ENCODE measurements at regions not wholly inside any gene's neighbourhood (a gene's known extent, or its start where the extent isn't known, plus 50 kb on each side); places are given as distances from the start of the nearest gene placed in this dataset.

DNA sequence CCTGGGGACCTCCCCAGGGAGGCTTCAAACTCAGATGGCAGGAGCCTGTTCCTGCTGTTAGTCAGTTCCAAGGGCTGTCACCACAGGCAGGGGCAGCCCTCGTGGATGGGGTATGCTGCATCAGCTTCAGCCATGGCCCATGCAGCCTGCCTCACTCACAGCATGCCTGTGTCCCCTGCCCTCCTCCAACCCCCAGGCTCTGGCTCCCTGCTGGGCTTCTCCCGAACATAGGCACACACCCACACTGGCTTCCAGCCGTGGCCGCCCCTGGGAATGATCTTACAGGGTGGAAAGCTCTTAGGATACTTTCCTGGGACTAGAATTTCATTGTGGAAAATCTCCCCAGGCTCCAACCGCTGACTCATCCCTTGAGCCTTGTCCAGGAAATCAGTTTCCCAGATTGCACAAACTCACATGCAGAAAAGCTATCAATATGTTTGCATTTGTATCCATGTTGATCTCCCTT lies 163.8 kb downstream of the SEC61B start:
- Histone ChIP-seq H3K9me3 (no peaks in the 10 kb centered on the region), H3K4me1 (ENCODE audit: control insufficient read depth in 1 of 2, insufficient read depth in 2 of 2, low read depth in 1 of 2, low read length in 1 of 2) (peaks cover 11 to 15% of the 10 kb centered on the region in 2 experiments; a peak in 3 of 4 replicates), H4K20me1 (ENCODE audit: insufficient read depth) (no peaks in the 10 kb centered on the region), H3K4me3 (ENCODE audit: low read depth in 2 of 2, low read length in 1 of 2) (no peak overlapping the region), H3K27ac (ENCODE audit: low read depth in 2 of 2, low read length in 1 of 2) (peak overlapping the region; percentile 41 to 79; a peak in 2 of 4 replicates), H3K4me2 (peak overlapping the region; percentile 44; the same call in 1 of the 2 replicates), H3K9ac (no peak overlapping the region), H3F3A (replicated peaks; ENCODE audit: insufficient read depth) (peaks cover 24% of the 10 kb centered on the region), H3K36me3 (replicated peaks in 1 of 2; ENCODE audit: control insufficient read depth in 1 of 2, insufficient read depth in 2 of 2, low read length in 1 of 2) (no peaks in the 10 kb centered on the region), H3K9me2 (no peaks in the 10 kb centered on the region), H2AFZ (ENCODE audit: low read depth) (peak overlapping the region; percentile 39; the same call in 1 of the 2 replicates), H3K79me2 (ENCODE audit: insufficient read depth) (no peaks in the 10 kb centered on the region), H3K27me3 (ENCODE audit: insufficient read depth) (no peaks in the 10 kb centered on the region)
- POLR2A ChIA-PET = interaction anchor here (1.3 kb wide), 1 partner anchor 10 kb away, joined by 3 read pairs; no protein-coding TSS in a partner anchor
- DNase-seq = no peak
- 28% methylated on average over 3 of the region's 5 CpGs for WGBS (ENCODE audit: low lambda C conversion rate)
- CTCF ChIA-PET = no interaction called here
- TF ChIP-seq ELF1 (IDR thresholded peaks at IDR 0.05) (no peak), RXRA (IDR thresholded peaks at IDR 0.05; ENCODE audit: borderline replicate concordance, low read depth) (no peak), POLR2AphosphoS5 (IDR thresholded peaks at IDR 0.05; ENCODE audit: low read depth, low read length) (no peak), NFIC (IDR thresholded peaks at IDR 0.05; ENCODE audit: borderline replicate concordance) (0 out of 2 replicates have a peak, but pooled peaks have one; percentile 34), SIN3A (IDR thresholded peaks at IDR 0.05; ENCODE audit: borderline replicate concordance, low read depth, low read length) (no peak), JUND (IDR thresholded peaks at IDR 0.05) (peak; percentile 36; the same call in 1 of the 2 replicates), FOSL2 (IDR thresholded peaks at IDR 0.05; ENCODE audit: borderline replicate concordance, low read depth) (peak; percentile 42; the same call in 1 of the 2 replicates)

- Histone ChIP-seq H3K4me1 (ENCODE audit: control insufficient read depth in 1 of 2, insufficient read depth in 2 of 2, low read depth in 1 of 2, low read length in 1 of 2) (peaks cover 11 to 15% of the 10 kb centered on the region in 2 experiments; a peak in 3 of 4 replicates), H3K27me3 (ENCODE audit: insufficient read depth) (no peaks in the 10 kb centered on the region), H3K36me3 (replicated peaks in 1 of 2; ENCODE audit: control insufficient read depth in 1 of 2, insufficient read depth in 2 of 2, low read length in 1 of 2) (no peaks in the 10 kb centered on the region), H3K79me2 (ENCODE audit: insufficient read depth) (no peaks in the 10 kb centered on the region), H3K27ac (ENCODE audit: low read depth in 2 of 2, low read length in 1 of 2) (peak overlapping the region; percentile 54 to 79; a peak in 3 of 4 replicates), H3K9me2 (no peaks in the 10 kb centered on the region), H2AFZ (ENCODE audit: low read depth) (no peak overlapping the region), H3K9ac (no peak overlapping the region), H3F3A (replicated peaks; ENCODE audit: insufficient read depth) (peaks cover 24% of the 10 kb centered on the region), H3K4me3 (ENCODE audit: low read depth in 2 of 2, low read length in 1 of 2) (no peak overlapping the region), H3K4me2 (no peak overlapping the region), H4K20me1 (ENCODE audit: insufficient read depth) (no peaks in the 10 kb centered on the region), H3K9me3 (no peaks in the 10 kb centered on the region)
- DNase-seq = no peak
- ChIA-PET POLR2A (no interaction called here), CTCF (no interaction called here)
- WGBS (ENCODE audit: low lambda C conversion rate) = 17% methylated on average over 2 of the region's 2 CpGs
- TF ChIP-seq MEF2A (IDR thresholded peaks at IDR 0.05; ENCODE audit: borderline replicate concordance, low read depth) (no peak), RXRA (IDR thresholded peaks at IDR 0.05; ENCODE audit: borderline replicate concordance, low read depth) (no peak), CHD2 (IDR thresholded peaks at IDR 0.05; ENCODE audit: low read length, partially characterized antibody) (no peak), TEAD4 (IDR thresholded peaks at IDR 0.05; ENCODE audit: borderline replicate concordance, insufficient read depth) (peak; percentile 63; the same call in 1 of the 2 replicates), RCOR1 (IDR thresholded peaks at IDR 0.05; ENCODE audit: low read length) (no peak), RFX5 (IDR thresholded peaks at IDR 0.05; ENCODE audit: low read length) (no peak), EP300 (IDR thresholded peaks at IDR 0.05; ENCODE audit: borderline replicate concordance in 1 of 2, low read depth in 1 of 2, low read length in 1 of 2) (peak in 1 of 2 experiments; percentile 56; a peak in 1 of 4 replicates), POLR2AphosphoS5 (IDR thresholded peaks at IDR 0.05; ENCODE audit: low read depth, low read length) (peak; percentile 22; the same call in 1 of the 2 replicates), GATA2 (CRISPR knock-in tag; IDR thresholded peaks at IDR 0.05) (no peak), SIN3A (IDR thresholded peaks at IDR 0.05; ENCODE audit: borderline replicate concordance, low read depth, low read length) (no peak), USF2 (IDR thresholded peaks at IDR 0.05; ENCODE audit: borderline replicate concordance, low read depth, low read length) (no peak), FOXJ3 (CRISPR knock-in tag; IDR thresholded peaks at IDR 0.05) (no peak), TCF12 (IDR thresholded peaks at IDR 0.05) (peak; percentile 91), RAD21 (IDR thresholded peaks at IDR 0.05; ENCODE audit: low read length) (no peak), JUND (IDR thresholded peaks at IDR 0.05) (peak; percentile 71)
- TF ChIP-seq, protein P1, sequence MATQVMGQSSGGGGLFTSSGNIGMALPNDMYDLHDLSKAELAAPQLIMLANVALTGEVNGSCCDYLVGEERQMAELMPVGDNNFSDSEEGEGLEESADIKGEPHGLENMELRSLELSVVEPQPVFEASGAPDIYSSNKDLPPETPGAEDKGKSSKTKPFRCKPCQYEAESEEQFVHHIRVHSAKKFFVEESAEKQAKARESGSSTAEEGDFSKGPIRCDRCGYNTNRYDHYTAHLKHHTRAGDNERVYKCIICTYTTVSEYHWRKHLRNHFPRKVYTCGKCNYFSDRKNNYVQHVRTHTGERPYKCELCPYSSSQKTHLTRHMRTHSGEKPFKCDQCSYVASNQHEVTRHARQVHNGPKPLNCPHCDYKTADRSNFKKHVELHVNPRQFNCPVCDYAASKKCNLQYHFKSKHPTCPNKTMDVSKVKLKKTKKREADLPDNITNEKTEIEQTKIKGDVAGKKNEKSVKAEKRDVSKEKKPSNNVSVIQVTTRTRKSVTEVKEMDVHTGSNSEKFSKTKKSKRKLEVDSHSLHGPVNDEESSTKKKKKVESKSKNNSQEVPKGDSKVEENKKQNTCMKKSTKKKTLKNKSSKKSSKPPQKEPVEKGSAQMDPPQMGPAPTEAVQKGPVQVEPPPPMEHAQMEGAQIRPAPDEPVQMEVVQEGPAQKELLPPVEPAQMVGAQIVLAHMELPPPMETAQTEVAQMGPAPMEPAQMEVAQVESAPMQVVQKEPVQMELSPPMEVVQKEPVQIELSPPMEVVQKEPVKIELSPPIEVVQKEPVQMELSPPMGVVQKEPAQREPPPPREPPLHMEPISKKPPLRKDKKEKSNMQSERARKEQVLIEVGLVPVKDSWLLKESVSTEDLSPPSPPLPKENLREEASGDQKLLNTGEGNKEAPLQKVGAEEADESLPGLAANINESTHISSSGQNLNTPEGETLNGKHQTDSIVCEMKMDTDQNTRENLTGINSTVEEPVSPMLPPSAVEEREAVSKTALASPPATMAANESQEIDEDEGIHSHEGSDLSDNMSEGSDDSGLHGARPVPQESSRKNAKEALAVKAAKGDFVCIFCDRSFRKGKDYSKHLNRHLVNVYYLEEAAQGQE (IDR thresholded peaks at IDR 0.05; ENCODE audit: low read depth, low read length) = no peak
- TF ChIP-seq, protein P2, sequence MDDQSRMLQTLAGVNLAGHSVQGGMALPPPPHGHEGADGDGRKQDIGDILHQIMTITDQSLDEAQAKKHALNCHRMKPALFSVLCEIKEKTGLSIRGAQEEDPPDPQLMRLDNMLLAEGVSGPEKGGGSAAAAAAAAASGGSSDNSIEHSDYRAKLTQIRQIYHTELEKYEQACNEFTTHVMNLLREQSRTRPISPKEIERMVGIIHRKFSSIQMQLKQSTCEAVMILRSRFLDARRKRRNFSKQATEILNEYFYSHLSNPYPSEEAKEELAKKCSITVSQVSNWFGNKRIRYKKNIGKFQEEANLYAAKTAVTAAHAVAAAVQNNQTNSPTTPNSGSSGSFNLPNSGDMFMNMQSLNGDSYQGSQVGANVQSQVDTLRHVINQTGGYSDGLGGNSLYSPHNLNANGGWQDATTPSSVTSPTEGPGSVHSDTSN (IDR thresholded peaks at IDR 0.05) = peak; percentile 75
- TF ChIP-seq, protein P3, sequence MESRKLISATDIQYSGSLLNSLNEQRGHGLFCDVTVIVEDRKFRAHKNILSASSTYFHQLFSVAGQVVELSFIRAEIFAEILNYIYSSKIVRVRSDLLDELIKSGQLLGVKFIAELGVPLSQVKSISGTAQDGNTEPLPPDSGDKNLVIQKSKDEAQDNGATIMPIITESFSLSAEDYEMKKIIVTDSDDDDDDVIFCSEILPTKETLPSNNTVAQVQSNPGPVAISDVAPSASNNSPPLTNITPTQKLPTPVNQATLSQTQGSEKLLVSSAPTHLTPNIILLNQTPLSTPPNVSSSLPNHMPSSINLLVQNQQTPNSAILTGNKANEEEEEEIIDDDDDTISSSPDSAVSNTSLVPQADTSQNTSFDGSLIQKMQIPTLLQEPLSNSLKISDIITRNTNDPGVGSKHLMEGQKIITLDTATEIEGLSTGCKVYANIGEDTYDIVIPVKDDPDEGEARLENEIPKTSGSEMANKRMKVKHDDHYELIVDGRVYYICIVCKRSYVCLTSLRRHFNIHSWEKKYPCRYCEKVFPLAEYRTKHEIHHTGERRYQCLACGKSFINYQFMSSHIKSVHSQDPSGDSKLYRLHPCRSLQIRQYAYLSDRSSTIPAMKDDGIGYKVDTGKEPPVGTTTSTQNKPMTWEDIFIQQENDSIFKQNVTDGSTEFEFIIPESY (IDR thresholded peaks at IDR 0.05; ENCODE audit: borderline replicate concordance, low read depth) = no peak
Measured at GRCh38 chr9:99387431-99387830, 165.3 kb downstream of the SEC61B start.
